NCI-H2029 treated with DMSO at 0.1 percent for 48 hours (cell line): ENCODE measurements at regions not wholly inside any gene's neighbourhood (a gene's known extent, or its start where the extent isn't known, plus 50 kb on each side); places are given as distances from the start of the nearest gene placed in this dataset.
A peak's percentile ranks its signal among the peaks of the same experiment; 100 is the strongest.

Experiments
- DNase-seq: peaks from one replicate; lab custom pipeline; 2025; lab: John Stamatoyannopoulos, UW

- no peak for DNase-seq
Measured at GRCh38 chr2:157933160-157933920, 57.2 kb upstream of the ACVR1 start.

GRCh38 chr2:157932480-157933159, 56.5 kb upstream of the ACVR1 start:
- DNase-seq: peak; percentile 18

GRCh38 chr2:157931542-157931941, 55.4 kb upstream of the ACVR1 start:
- no peak for DNase-seq

- no peak for DNase-seq
Measured at GRCh38 chr2:157930728-157931127, 54.6 kb upstream of the ACVR1 start.

GRCh38 chr2:157929871-157930667, 53.9 kb upstream of the ACVR1 start:
- no peak for DNase-seq

GRCh38 chr2:157928372-157928771, 52.2 kb upstream of the ACVR1 start:
- DNase-seq: no peak

- DNase-seq: no peak
Measured at GRCh38 chr2:157927155-157927554, 51.0 kb upstream of the ACVR1 start.
